HUES6 (cell line): ENCODE measurements at regions not wholly inside any gene's neighbourhood (a gene's known extent, or its start where the extent isn't known, plus 50 kb on each side); places are given as distances from the start of the nearest gene placed in this dataset.
A peak's percentile ranks its signal among the peaks of the same experiment; 100 is the strongest.

Experiments used
- H3K27ac ChIP-seq: 2 replicates; pipeline ENCODE4 v1.7.0; 2013; ENCODE audit warnings: low read depth, mild to moderate bottlenecking, low read length, inconsistent platforms
- H3K27me3 ChIP-seq: 2 replicates; pipeline ENCODE4 v1.6.1; 2013; ENCODE audit warnings: low read length; ENCODE audit not compliant: control insufficient read depth, insufficient read depth
- H3K36me3 ChIP-seq: 2 replicates; pipeline ENCODE4 v1.6.1; 2013; ENCODE audit warnings: low read length; ENCODE audit not compliant: control insufficient read depth, insufficient read depth
- H3K4me1 ChIP-seq: 2 replicates; pipeline ENCODE4 v1.6.1; 2013; ENCODE audit warnings: low read length; ENCODE audit not compliant: control insufficient read depth, insufficient read depth
- H3K4me3 ChIP-seq: 2 replicates; pipeline ENCODE4 v1.5.1; 2013; ENCODE audit warnings: low read depth, low read length
- H3K9ac ChIP-seq: one replicate; pipeline ENCODE4 v1.6.1; 2013; ENCODE audit warnings: mild to moderate bottlenecking, low read length
- H3K9me3 ChIP-seq: 2 replicates; pipeline ENCODE4 v1.6.1; 2013; ENCODE audit warnings: low read depth, low read length; ENCODE audit not compliant: control insufficient read depth, insufficient read depth

DNA sequence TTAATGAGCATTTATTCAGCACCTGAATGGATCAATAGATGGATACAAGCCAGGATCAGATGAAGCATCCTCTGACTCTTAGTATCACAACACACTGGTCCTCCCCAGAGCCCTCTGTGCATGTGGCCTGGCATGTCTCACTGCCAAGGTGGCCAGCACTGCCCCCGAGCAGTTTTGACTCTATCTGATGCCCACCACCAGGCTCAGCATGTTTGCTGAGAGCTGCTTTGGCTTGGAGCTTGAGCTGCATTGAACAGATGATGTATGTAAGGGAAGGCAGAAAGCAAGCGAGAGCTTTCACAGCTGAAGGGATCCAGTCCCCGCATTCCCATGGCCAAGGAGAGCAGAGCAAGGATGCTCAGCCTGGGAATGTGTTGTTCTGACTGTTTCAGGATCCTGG lies 320.3 kb downstream of the BUD13 start:
- no peak overlapping the region for H3K9ac ChIP-seq
- H3K9me3 ChIP-seq = peaks cover 25% of the 10 kb centered on the region
- H3K4me1 ChIP-seq = peaks cover 15% of the 10 kb centered on the region
- H3K36me3 ChIP-seq = no peaks in the 10 kb centered on the region
- H3K27me3 ChIP-seq = no peaks in the 10 kb centered on the region
- H3K4me3 ChIP-seq = no peak overlapping the region
- no peak overlapping the region for H3K27ac ChIP-seq

DNA sequence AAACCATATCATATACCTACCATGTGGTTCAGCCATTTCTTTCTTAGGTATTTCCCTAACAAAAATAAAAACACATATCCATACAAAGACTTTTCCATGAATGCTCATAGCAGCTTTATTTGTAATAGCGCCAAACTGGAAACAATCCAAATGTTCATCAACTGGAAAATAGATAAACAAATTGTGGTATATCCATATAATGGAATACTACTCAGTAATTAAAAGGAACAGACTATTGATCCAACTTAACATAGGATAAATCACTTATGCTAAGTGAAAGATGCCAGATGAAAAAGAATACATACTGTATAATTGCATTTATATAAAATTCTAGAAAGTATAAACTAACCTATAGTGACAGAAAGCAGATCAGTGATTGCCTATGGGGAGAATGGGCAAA lies 323.3 kb downstream of the BUD13 start:
- H3K27me3 ChIP-seq = no peaks in the 10 kb centered on the region
- H3K27ac ChIP-seq = no peak overlapping the region
- H3K9ac ChIP-seq = no peak overlapping the region
- peaks cover 25% of the 10 kb centered on the region for H3K9me3 ChIP-seq
- H3K4me3 ChIP-seq = no peak overlapping the region
- H3K4me1 ChIP-seq = peaks cover 23% of the 10 kb centered on the region
- H3K36me3 ChIP-seq = no peaks in the 10 kb centered on the region

DNA sequence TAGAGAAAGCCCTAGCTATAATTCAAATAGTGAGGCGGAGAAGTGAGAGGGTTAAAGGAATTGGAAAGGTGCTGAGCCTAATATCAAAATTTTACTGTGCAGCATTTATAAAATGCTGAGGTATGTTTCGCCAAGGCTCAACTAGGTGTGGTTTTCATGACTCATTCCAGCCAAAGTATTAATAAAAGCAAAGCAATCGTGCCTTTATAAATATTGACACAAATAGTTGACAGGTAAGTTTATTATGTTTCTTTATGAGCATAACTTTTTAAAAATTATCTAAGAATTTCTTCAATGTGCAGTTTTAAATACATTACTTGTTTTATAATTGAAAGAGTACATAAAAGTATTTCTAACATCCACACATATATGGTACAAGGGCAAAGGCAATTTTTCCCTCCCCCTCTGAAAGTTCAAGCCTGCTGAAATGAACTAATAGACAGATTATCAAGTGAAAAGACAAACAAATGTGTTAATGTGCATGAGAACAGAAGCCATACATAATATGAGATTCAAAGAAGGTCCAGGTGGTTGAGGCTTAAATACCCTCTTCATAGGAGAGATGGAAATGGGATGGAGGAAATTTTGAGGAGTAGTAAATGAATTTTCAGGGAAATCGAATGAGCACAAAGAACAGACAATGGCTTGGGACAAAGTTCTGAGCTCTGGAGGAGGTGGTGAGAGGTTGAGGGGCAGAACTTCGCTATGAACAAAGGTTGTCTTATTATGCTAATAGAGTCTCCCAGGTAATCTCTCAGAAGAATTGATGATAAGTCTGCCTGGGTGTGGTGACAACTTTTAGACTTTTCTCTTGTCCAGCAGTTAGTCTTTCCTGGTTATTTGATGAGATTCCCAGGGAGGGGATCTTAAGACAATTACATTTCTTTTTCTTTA lies 326.5 kb downstream of the BUD13 start:
- Histone ChIP-seq H3K27me3 (no peaks in the 10 kb centered on the region), H3K9ac (peak overlapping the region; percentile 57), H3K4me3 (peak overlapping the region; percentile 39), H3K27ac (peak overlapping the region; percentile 96), H3K4me1 (peaks cover 23% of the 10 kb centered on the region), H3K9me3 (peaks cover 41% of the 10 kb centered on the region), H3K36me3 (peaks cover 23% of the 10 kb centered on the region)

- H3K4me1 ChIP-seq = peaks cover 23% of the 10 kb centered on the region
Measured at GRCh38 chr11:116445108-116446047, 327.4 kb downstream of the BUD13 start.

GRCh38 chr11:116442238-116442752 lies 330.5 kb downstream of the BUD13 start:
- Histone ChIP-seq H3K4me3 (peak overlapping the region; percentile 7; the same call in 1 of the 2 replicates), H3K9ac (no peak overlapping the region), H3K27ac (no peak overlapping the region; the same call in 1 of the 2 replicates), H3K36me3 (peaks cover 54% of the 10 kb centered on the region), H3K27me3 (no peaks in the 10 kb centered on the region), H3K4me1 (peaks cover 20% of the 10 kb centered on the region), H3K9me3 (peaks cover 41% of the 10 kb centered on the region)

More at GRCh38 chr11:116445108-116446047, 327.4 kb downstream of the BUD13 start:
- Histone ChIP-seq H3K27ac (peak overlapping the region; percentile 96), H3K36me3 (peaks cover 28% of the 10 kb centered on the region), H3K9me3 (peaks cover 46% of the 10 kb centered on the region), H3K9ac (peak overlapping the region; percentile 75), H3K4me3 (peak overlapping the region; percentile 47), H3K27me3 (no peaks in the 10 kb centered on the region)

DNA sequence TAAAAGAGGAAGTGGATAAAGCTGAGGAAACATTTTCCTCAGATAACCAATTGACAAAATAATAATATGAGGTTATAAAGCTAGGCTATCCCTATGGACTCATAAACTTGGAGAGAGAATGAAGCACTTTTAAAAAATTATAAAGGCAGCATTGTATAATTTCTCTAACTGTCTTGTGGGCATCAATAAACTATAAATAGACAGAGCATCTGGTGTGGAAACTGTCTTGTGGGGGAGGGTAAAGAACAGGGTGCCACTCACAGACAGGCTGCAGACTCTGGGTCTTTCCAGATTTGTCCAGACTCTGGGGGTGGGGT lies 333.5 kb downstream of the BUD13 start:
- H3K27me3 ChIP-seq = no peaks in the 10 kb centered on the region
- H3K4me1 ChIP-seq = peaks cover 11% of the 10 kb centered on the region; the same call in 1 of the 2 replicates
- peaks cover 41% of the 10 kb centered on the region for H3K9me3 ChIP-seq
- H3K27ac ChIP-seq = no peak overlapping the region
- H3K9ac ChIP-seq = no peak overlapping the region
- peaks cover 73% of the 10 kb centered on the region for H3K36me3 ChIP-seq
- no peak overlapping the region for H3K4me3 ChIP-seq

DNA sequence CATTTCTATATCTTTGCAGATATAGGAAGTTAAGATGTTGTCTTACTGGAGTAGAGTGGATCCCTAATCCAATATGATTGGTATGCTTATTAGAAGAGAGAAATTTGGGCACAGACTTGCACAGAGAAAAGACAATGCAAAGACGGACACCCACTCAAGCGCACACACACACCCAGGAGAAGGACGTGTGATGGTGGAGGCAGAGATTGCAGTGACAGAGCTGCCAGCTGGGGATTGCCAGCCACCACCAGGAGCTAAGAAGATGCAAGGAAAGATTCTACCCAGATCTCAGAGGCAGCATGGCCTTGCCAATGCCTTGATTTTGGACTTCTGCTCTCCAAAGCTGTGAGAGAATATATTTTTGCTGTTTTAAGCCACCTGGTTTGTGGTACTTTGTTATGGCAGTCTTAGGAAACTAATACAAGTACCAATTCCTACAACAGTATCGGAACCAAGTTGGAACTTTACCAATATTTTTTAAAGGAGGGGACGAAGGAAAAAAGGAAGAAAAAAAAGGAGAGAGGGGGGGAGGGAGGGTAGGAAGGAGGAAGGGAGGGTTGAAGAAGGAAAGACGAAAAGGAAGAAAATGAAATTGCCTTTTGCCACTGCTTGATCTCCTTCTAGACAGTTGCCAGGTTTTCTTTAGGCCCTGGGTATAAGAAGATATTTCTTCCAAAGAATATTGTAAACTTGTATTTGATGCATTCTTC lies 334.0 kb downstream of the BUD13 start:
- peaks cover 41% of the 10 kb centered on the region for H3K9me3 ChIP-seq
- no peak overlapping the region for H3K4me3 ChIP-seq
- H3K4me1 ChIP-seq = peaks cover 11% of the 10 kb centered on the region; the same call in 1 of the 2 replicates
- H3K27ac ChIP-seq = no peak overlapping the region
- H3K27me3 ChIP-seq = no peaks in the 10 kb centered on the region
- H3K9ac ChIP-seq = no peak overlapping the region
- H3K36me3 ChIP-seq = peaks cover 75% of the 10 kb centered on the region

DNA sequence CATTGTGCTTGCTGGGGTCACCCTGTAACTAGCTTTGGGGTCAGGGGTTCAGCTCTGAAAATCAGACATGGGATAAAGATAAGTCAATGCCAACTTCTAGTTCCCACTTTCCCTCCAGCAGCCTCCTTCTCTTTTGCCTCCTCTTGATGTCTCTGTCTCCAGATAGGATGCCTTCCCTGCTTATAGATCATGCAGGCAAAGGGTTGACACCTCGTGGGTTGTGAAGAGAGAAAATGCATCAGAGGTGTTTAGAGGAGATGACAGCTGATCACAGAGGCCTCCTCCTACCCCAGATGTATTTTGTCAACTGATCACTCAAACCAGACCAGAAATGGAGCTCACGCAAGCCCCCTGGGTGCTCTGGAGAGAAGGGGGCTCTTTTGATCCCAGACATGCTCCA lies 337.8 kb downstream of the BUD13 start:
- H3K9ac ChIP-seq = no peak overlapping the region
- peaks cover 11% of the 10 kb centered on the region; the same call in 1 of the 2 replicates for H3K4me1 ChIP-seq
- peaks cover 43% of the 10 kb centered on the region; the same call in 1 of the 2 replicates for H3K36me3 ChIP-seq
- no peak overlapping the region for H3K4me3 ChIP-seq
- no peak overlapping the region for H3K27ac ChIP-seq
- no peaks in the 10 kb centered on the region for H3K27me3 ChIP-seq
- H3K9me3 ChIP-seq = peaks cover 5% of the 10 kb centered on the region

DNA sequence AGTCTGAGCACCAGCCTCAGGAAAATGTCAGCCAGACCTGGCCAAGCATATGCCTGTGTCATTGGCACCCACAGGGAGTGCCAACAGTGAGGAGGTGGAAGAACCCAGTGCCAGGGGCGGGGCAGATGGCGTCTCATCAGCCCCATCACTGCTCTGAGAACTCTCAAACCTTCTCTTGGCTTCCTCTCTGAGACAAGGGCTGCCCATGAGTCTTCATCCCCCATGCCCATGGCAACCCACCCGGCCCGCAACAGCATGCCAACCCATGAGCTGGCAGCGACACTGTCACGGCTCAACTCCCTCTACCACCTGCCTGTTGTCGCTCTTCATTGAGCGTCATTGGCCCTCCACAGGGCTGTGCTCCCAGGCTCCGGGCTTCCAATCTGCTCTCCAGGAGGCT lies 340.5 kb downstream of the BUD13 start:
- H3K9me3 ChIP-seq = no peaks in the 10 kb centered on the region
- no peaks in the 10 kb centered on the region for H3K27me3 ChIP-seq
- H3K27ac ChIP-seq = no peak overlapping the region
- H3K4me1 ChIP-seq = peaks cover 24% of the 10 kb centered on the region
- no peak overlapping the region for H3K4me3 ChIP-seq
- H3K36me3 ChIP-seq = peaks cover 21% of the 10 kb centered on the region; the same call in 1 of the 2 replicates
- no peak overlapping the region for H3K9ac ChIP-seq

- no peaks in the 10 kb centered on the region for H3K9me3 ChIP-seq
- no peak overlapping the region for H3K27ac ChIP-seq
- H3K4me3 ChIP-seq = no peak overlapping the region
- H3K4me1 ChIP-seq = peaks cover 20% of the 10 kb centered on the region
- no peak overlapping the region for H3K9ac ChIP-seq
- H3K27me3 ChIP-seq = no peaks in the 10 kb centered on the region
- H3K36me3 ChIP-seq = peaks cover 17% of the 10 kb centered on the region; the same call in 1 of the 2 replicates
Measured at GRCh38 chr11:116431842-116432241, 340.9 kb downstream of the BUD13 start.
